GM23338 (cell line): ENCODE measurements at regions not wholly inside any gene's neighbourhood (a gene's known extent, or its start where the extent isn't known, plus 50 kb on each side); places are given as distances from the start of the nearest gene placed in this dataset.

Experiments
- ATAC-seq: fragments of 200-7000 bp; cut with Tn5 transposase; 3 replicates; pipeline ENCODE4 v1.9.1; 2020
- DNase-seq: peaks from one replicate; pipeline ENCODE4 v3.0.0-alpha.2; 2015; ENCODE audit warnings: low spot score
- H2AFZ ChIP-seq: fragments of 200-600 bp; sonication (generic); 2 replicates; pipeline ENCODE4 v1.8.0; 2016; ENCODE audit warnings: antibody characterized with exemption, mild to moderate bottlenecking, moderate library complexity
- H3F3A ChIP-seq: fragments of 200-600 bp; sonication (generic); replicated peaks from 2 replicates; pipeline ENCODE4 v1.8.0; 2017; ENCODE audit warnings: antibody characterized with exemption, mixed run types, low read depth
- H3K27ac ChIP-seq: fragments of 200-600 bp; sonication (generic); 2 replicates; pipeline ENCODE4 v1.6.1; 2016; ENCODE audit warnings: low read depth
- H3K27me3 ChIP-seq: fragments of 200-600 bp; sonication (generic); 2 replicates; pipeline ENCODE4 v1.8.0; 2016; ENCODE audit warnings: mild to moderate bottlenecking, mixed run types, moderate library complexity; ENCODE audit not compliant: insufficient read depth
- H3K36me3 ChIP-seq: fragments of 200-600 bp; sonication (generic); 2 replicates; pipeline ENCODE4 v1.8.0; 2016; ENCODE audit warnings: mild to moderate bottlenecking; ENCODE audit not compliant: insufficient read depth
- H3K4me1 ChIP-seq: fragments of 200-600 bp; sonication (generic); 2 replicates; pipeline ENCODE4 v1.8.0; 2016; ENCODE audit warnings: mild to moderate bottlenecking, moderate library complexity; ENCODE audit not compliant: insufficient read depth
- H3K4me2 ChIP-seq: fragments of 200-600 bp; sonication (generic); 2 replicates; pipeline ENCODE4 v1.7.1; 2017; ENCODE audit warnings: mixed run types
- H3K4me3 ChIP-seq: fragments of 200-600 bp; sonication (generic); 2 replicates; pipeline ENCODE4 v1.6.1; 2016; ENCODE audit warnings: mixed run types
- H3K79me2 ChIP-seq: fragments of 200-600 bp; sonication (generic); replicated peaks from 2 replicates; pipeline ENCODE4 v1.8.0; 2017; ENCODE audit warnings: mild to moderate bottlenecking; ENCODE audit not compliant: insufficient read depth
- H3K9me2 ChIP-seq: fragments of 200-600 bp; sonication (generic); 2 replicates; pipeline ENCODE4 v1.8.0; 2017; ENCODE audit not compliant: insufficient read depth
- H4K20me1 ChIP-seq: fragments of 200-600 bp; sonication (generic); replicated peaks from 2 replicates; pipeline ENCODE4 v1.8.0; 2017; ENCODE audit warnings: mild to moderate bottlenecking; ENCODE audit not compliant: insufficient read depth
- H3K27ac Mint-ChIP-seq: 2 replicates; pipeline ENCODE4 v1.8.0; 2020; ENCODE audit warnings: inconsistent platforms, mild to moderate bottlenecking, moderate library complexity, mixed read lengths
- H3K27me3 Mint-ChIP-seq: 3 replicates; pipeline ENCODE4 v1.8.0; 2022; ENCODE audit warnings: low read depth, mild to moderate bottlenecking, moderate library complexity, mixed read lengths, inconsistent platforms; ENCODE audit not compliant: insufficient read depth, poor library complexity
- H3K36me3 Mint-ChIP-seq: 3 replicates; pipeline ENCODE4 v1.8.0; 2021; ENCODE audit warnings: low read depth, mild to moderate bottlenecking, inconsistent platforms, moderate library complexity, mixed read lengths
- H3K4me1 Mint-ChIP-seq: 3 replicates; pipeline ENCODE4 v1.8.0; 2020; ENCODE audit warnings: mild to moderate bottlenecking, inconsistent platforms, mixed read lengths
- H3K4me3 Mint-ChIP-seq: 3 replicates; pipeline ENCODE4 v1.8.0; 2021; ENCODE audit warnings: moderate library complexity, mild to moderate bottlenecking, inconsistent platforms, mixed read lengths
- H3K9me3 Mint-ChIP-seq: 3 replicates; pipeline ENCODE4 v1.8.0; 2020; ENCODE audit warnings: moderate library complexity, mild to moderate bottlenecking, inconsistent platforms, mixed read lengths
- CREB1 ChIP-seq: fragments of 250-450 bp; sonication (Bioruptor Pico); IDR thresholded peaks from 2 replicates; pipeline ENCODE4 v1.5.0; 2020; ENCODE audit warnings: low read depth, mild to moderate bottlenecking, moderate library complexity
- CTCF ChIP-seq, 2 experiments: fragments of 200-600 bp in 1 of 2; sonication (generic) in 1 of 2; conservative IDR thresholded peaks; 2 replicates each; pipeline versions ENCODE4 v1.5.1 to v1.6.1; 2016 to 2017; ENCODE audit warnings: antibody characterized with exemption in 2 of 2, low read depth in 2 of 2, mild to moderate bottlenecking in 2 of 2, moderate library complexity in 1 of 2
- ETS1 ChIP-seq: IDR thresholded peaks from 2 replicates; pipeline ENCODE4 v1.6.1; 2016; ENCODE audit warnings: antibody characterized with exemption
- EZH2 ChIP-seq: fragments of 200-600 bp; sonication (generic); IDR thresholded peaks from one replicate; pipeline ENCODE4 v1.8.0; 2017; ENCODE audit warnings: antibody characterized with exemption, mild to moderate bottlenecking, low read depth; ENCODE audit not compliant: unreplicated experiment
- EZH2phosphoT487 ChIP-seq: fragments of 200-600 bp; sonication (generic); IDR thresholded peaks from one replicate; pipeline ENCODE4 v1.8.1; 2018; ENCODE audit warnings: antibody characterized with exemption; ENCODE audit not compliant: unreplicated experiment
- JUNB ChIP-seq: IDR thresholded peaks from one replicate; pipeline ENCODE4 v1.6.1; 2016; ENCODE audit warnings: antibody characterized with exemption; ENCODE audit not compliant: unreplicated experiment
- NANOG ChIP-seq: IDR thresholded peaks from 2 replicates; pipeline ENCODE4 v1.6.1; 2016; ENCODE audit warnings: antibody characterized with exemption, borderline replicate concordance
- POLR2AphosphoS5 ChIP-seq: IDR thresholded peaks from 2 replicates; pipeline ENCODE4 v1.6.1; 2016; ENCODE audit warnings: antibody characterized with exemption, low read depth
- STAT1 ChIP-seq: IDR thresholded peaks from one replicate; pipeline ENCODE4 v1.6.1; 2016; ENCODE audit warnings: antibody characterized with exemption; ENCODE audit not compliant: unreplicated experiment
- ZNF331 ChIP-seq: fragments of 250-450 bp; sonication (Bioruptor Pico); IDR thresholded peaks from 2 replicates; pipeline ENCODE4 v1.5.0; 2020; ENCODE audit warnings: low read depth, mild to moderate bottlenecking, moderate library complexity
- ZNF462 ChIP-seq: fragments of 250-450 bp; sonication (Bioruptor Pico); IDR thresholded peaks from 2 replicates; pipeline ENCODE4 v1.5.0; 2020; ENCODE audit warnings: mild to moderate bottlenecking, moderate library complexity

GRCh38 chr1:69414574-69414973 lies 153.1 kb upstream of the LRRC7 start (continued):
- TF ChIP-seq CTCF (conservative IDR thresholded peaks at IDR 0.05; ENCODE audit: low read depth in 2 of 2) (no peak), EZH2phosphoT487 (no peak), EZH2 (no peak), JUNB (no peak), CREB1 (CRISPR knock-in tag) (no peak)

GRCh38 chr1:69421286-69421685 lies 146.4 kb upstream of the LRRC7 start:
- H3K36me3 ChIP-seq, result no peaks in the 10 kb centered on the region
- Mint-ChIP-seq H3K4me1 (no peaks in the 10 kb centered on the region), H3K27me3 (no peaks in the 10 kb centered on the region), H3K4me3 (no peak overlapping the region), H3K9me3 (no peaks in the 10 kb centered on the region), H3K27ac (no peak overlapping the region), H3K36me3 (no peaks in the 10 kb centered on the region)
- DNase-seq, result no peak
- no peak overlapping the region for H3K4me2 ChIP-seq
- H3K9me2 ChIP-seq, result no peaks in the 10 kb centered on the region
- no peaks in the 10 kb centered on the region for H3K4me1 ChIP-seq
- no peak overlapping the region for H3K27ac ChIP-seq
- no peak for ATAC-seq
- H3K4me3 ChIP-seq, result no peak overlapping the region
- H3F3A ChIP-seq, result no peaks in the 10 kb centered on the region
- H4K20me1 ChIP-seq, result no peaks in the 10 kb centered on the region
- 0 out of 2 replicates have a peak overlapping the region, but pooled peaks have one; percentile 18 for H2AFZ ChIP-seq
- TF ChIP-seq EZH2 (no peak), EZH2phosphoT487 (no peak), ZNF331 (CRISPR knock-in tag) (no peak), JUNB (no peak), CTCF (conservative IDR thresholded peaks at IDR 0.05; ENCODE audit: low read depth in 2 of 2) (no peak), ZNF462 (CRISPR knock-in tag) (no peak), POLR2AphosphoS5 (no peak), ETS1 (no peak), NANOG (no peak), STAT1 (no peak), CREB1 (CRISPR knock-in tag) (no peak)
- H3K79me2 ChIP-seq, result no peaks in the 10 kb centered on the region
- H3K27me3 ChIP-seq, result no peaks in the 10 kb centered on the region
